ENCODE measurements at regions not wholly inside any gene's neighbourhood (a gene's known extent, or its start where the extent isn't known, plus 50 kb on each side); places are given as distances from the start of the nearest gene placed in this dataset.

- Mint-ChIP-seq H3K4me1 (ENCODE audit: low read depth) (no peaks in the 10 kb centered on the region), H3K4me3 (ENCODE audit: unreplicated experiment) (no peak overlapping the region), H3K9me3 (ENCODE audit: low read depth) (peaks cover 24% of the 10 kb centered on the region), H3K27me3 (ENCODE audit: low read depth) (no peaks in the 10 kb centered on the region), H3K36me3 (ENCODE audit: low read depth) (no peaks in the 10 kb centered on the region), H3K27ac (ENCODE audit: unreplicated experiment) (no peak overlapping the region)
- DNase-seq (ENCODE audit: low spot score): no peak
- no peak for TF ChIP-seq CTCF (IDR thresholded peaks at IDR 0.05)
These were observed 935.4 kb downstream of the MRPL39 start for GRCh38 chr21:24671901-24672300.

GRCh38 chr21:24658926-24659325 is 948.4 kb downstream of the MRPL39 start:
- no peak for TF ChIP-seq CTCF (IDR thresholded peaks at IDR 0.05)
- DNase-seq (ENCODE audit: low spot score): no peak
- H3K4me1 Mint-ChIP-seq (ENCODE audit: low read depth): no peaks in the 10 kb centered on the region
- H3K27ac Mint-ChIP-seq (ENCODE audit: unreplicated experiment): no peak overlapping the region
- H3K36me3 Mint-ChIP-seq (ENCODE audit: low read depth): no peaks in the 10 kb centered on the region
- H3K4me3 Mint-ChIP-seq (ENCODE audit: unreplicated experiment): no peak overlapping the region
- H3K9me3 Mint-ChIP-seq (ENCODE audit: low read depth): peaks cover 53% of the 10 kb centered on the region
- H3K27me3 Mint-ChIP-seq (ENCODE audit: low read depth): no peaks in the 10 kb centered on the region

- no peak overlapping the region for H3K27ac Mint-ChIP-seq (ENCODE audit: unreplicated experiment)
- no peaks in the 10 kb centered on the region for H3K27me3 Mint-ChIP-seq (ENCODE audit: low read depth)
- H3K36me3 Mint-ChIP-seq (ENCODE audit: low read depth): no peaks in the 10 kb centered on the region
- peaks cover 57% of the 10 kb centered on the region for H3K9me3 Mint-ChIP-seq (ENCODE audit: low read depth)
- H3K4me1 Mint-ChIP-seq (ENCODE audit: low read depth): no peaks in the 10 kb centered on the region
- no peak for TF ChIP-seq CTCF (IDR thresholded peaks at IDR 0.05)
- H3K4me3 Mint-ChIP-seq (ENCODE audit: unreplicated experiment): no peak overlapping the region
- no peak for DNase-seq (ENCODE audit: low spot score)
These were observed 949.3 kb downstream of the MRPL39 start for GRCh38 chr21:24658026-24658425.

- Mint-ChIP-seq H3K27me3 (ENCODE audit: low read depth) (no peaks in the 10 kb centered on the region), H3K27ac (ENCODE audit: unreplicated experiment) (no peak overlapping the region), H3K4me1 (ENCODE audit: low read depth) (no peaks in the 10 kb centered on the region), H3K36me3 (ENCODE audit: low read depth) (no peaks in the 10 kb centered on the region), H3K4me3 (ENCODE audit: unreplicated experiment) (no peak overlapping the region), H3K9me3 (ENCODE audit: low read depth) (peaks cover 34% of the 10 kb centered on the region)
- DNase-seq (ENCODE audit: low spot score): no peak
- TF ChIP-seq CTCF (IDR thresholded peaks at IDR 0.05): no peak
These were observed 957.6 kb downstream of the MRPL39 start for GRCh38 chr21:24649691-24650090.

- no peak for TF ChIP-seq CTCF (IDR thresholded peaks at IDR 0.05)
- no peak for DNase-seq (ENCODE audit: low spot score)
- peaks cover 37% of the 10 kb centered on the region for H3K9me3 Mint-ChIP-seq (ENCODE audit: low read depth)
- no peak overlapping the region for H3K27ac Mint-ChIP-seq (ENCODE audit: unreplicated experiment)
- no peak overlapping the region for H3K4me3 Mint-ChIP-seq (ENCODE audit: unreplicated experiment)
- H3K4me1 Mint-ChIP-seq (ENCODE audit: low read depth): no peaks in the 10 kb centered on the region
- H3K36me3 Mint-ChIP-seq (ENCODE audit: low read depth): no peaks in the 10 kb centered on the region
- no peaks in the 10 kb centered on the region for H3K27me3 Mint-ChIP-seq (ENCODE audit: low read depth)
These were observed 970.6 kb downstream of the MRPL39 start for GRCh38 chr21:24636696-24637095.

All from chondrocyte (in vitro differentiated cells).